ENCODE measurements at regions not wholly inside any gene's neighbourhood (a gene's known extent, or its start where the extent isn't known, plus 50 kb on each side); places are given as distances from the start of the nearest gene placed in this dataset.

DNA sequence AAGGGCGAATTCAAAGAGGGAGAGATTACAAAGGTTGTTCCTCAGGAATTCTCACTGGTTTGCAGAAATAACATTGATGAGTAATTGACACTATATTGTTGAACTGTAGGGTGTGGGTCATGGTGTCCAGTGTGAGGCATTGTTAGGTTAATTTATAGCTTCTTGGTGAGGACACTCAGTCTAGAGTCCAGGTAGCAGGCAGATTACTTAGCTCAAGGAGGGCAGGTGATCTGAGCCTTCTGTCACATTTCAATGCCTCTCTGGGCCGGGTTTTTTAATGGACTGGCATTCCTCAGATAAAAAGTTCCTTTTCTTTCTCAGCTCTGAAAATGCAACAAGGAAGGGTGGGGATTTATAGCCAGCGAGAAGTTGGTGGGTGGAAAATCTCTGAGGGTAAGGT, 194.2 kb upstream of the PROK2 start:
- ChIA-PET CTCF (interaction anchor here (1.8 kb wide), 1 partner anchor 104 kb away, joined by 5 read pairs; no protein-coding TSS in a partner anchor), POLR2A (no interaction called here)
- ATAC-seq: no peak
- Histone ChIP-seq H3K4me2 (no peak overlapping the region), H3K4me1 (peaks cover 12% of the 10 kb centered on the region), H3K4me3 (no peak overlapping the region), H3K27ac (no peak overlapping the region), H3K9me3 (no peaks in the 10 kb centered on the region)
- DNase-seq (ENCODE audit: low read depth in 1 of 2, low spot score in 1 of 2): no peak
- no peak for TF ChIP-seq RARB (CRISPR knock-in tag; IDR thresholded peaks at IDR 0.05)
- no peak for TF ChIP-seq HOXB13 (CRISPR knock-in tag; IDR thresholded peaks at IDR 0.05; ENCODE audit: low read depth)
- TF ChIP-seq HDAC2 (IDR thresholded peaks at IDR 0.05): no peak
- no peak for TF ChIP-seq KDM1A (IDR thresholded peaks at IDR 0.05; ENCODE audit: low read depth)
- TF ChIP-seq GATA3 (IDR thresholded peaks at IDR 0.05; ENCODE audit: borderline replicate concordance): no peak
- TF ChIP-seq EP300 (IDR thresholded peaks at IDR 0.05): no peak
- no peak for TF ChIP-seq FOSL2 (IDR thresholded peaks at IDR 0.05)
- no peak for TF ChIP-seq FOSL2 (CRISPR knock-in tag; IDR thresholded peaks at IDR 0.05)
- TF ChIP-seq NPAS2 (CRISPR knock-in tag; IDR thresholded peaks at IDR 0.05; ENCODE audit: borderline replicate concordance): no peak
- TF ChIP-seq POLR2AphosphoS2 (conservative IDR thresholded peaks at IDR 0.05; ENCODE audit: low read length): no peak
- TF ChIP-seq FOXS1 (CRISPR knock-in tag; IDR thresholded peaks at IDR 0.05): no peak
- no peak for TF ChIP-seq EHF (CRISPR knock-in tag; IDR thresholded peaks at IDR 0.05)
- no peak for TF ChIP-seq CHD2 (IDR thresholded peaks at IDR 0.05; ENCODE audit: low read length, partially characterized antibody)
- FAIRE-seq: no peak
- WGBS (ENCODE audit: missing lambda C conversion rate): 10% methylated on average over 3 of the region's 3 CpGs

DNA sequence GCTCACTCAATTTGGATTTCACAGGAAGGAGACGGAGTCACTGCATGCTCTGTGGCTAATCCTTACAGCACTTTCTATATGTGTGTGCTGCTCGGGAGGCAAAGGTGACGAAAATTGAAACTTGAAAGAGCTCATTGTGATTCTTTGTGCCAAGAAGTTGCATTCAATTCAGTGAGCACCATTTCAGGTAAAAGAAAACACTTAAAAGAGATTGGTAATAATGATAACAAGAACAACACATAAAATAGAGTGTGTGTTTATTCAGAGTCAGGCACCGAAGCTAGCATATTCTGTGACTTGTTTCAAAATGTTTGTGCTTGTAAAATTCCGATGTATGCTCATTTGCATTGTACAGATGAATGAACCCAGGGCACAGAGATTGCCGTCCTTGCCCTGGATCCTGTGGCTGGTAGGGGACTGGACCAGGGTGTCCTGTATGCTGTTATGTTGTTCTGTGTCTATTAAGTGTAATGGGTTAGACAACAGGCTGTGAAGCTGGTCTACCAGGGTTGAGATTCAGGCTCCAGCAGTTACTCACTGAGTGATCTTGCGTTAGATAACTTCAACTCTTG, 193.3 kb upstream of the PROK2 start:
- ChIA-PET POLR2A (no interaction called here), CTCF (interaction anchor here (0.7 to 1.8 kb wide), 4 partner anchors 9 to 103 kb away, joined by 3 to 5 read pairs (median 4); no protein-coding TSS in a partner anchor)
- H3K9me3 ChIP-seq: no peaks in the 10 kb centered on the region
- peaks cover 12% of the 10 kb centered on the region for H3K4me1 ChIP-seq
- ATAC-seq (0 out of 6 replicates have a peak, but pooled peaks of 1 of the 2 experiments have one; percentile 24), DNase-seq (ENCODE audit: low read depth in 1 of 2, low spot score in 1 of 2) (no peak), FAIRE-seq (no peak)
- no peak overlapping the region for H3K4me3 ChIP-seq
- H3K27ac ChIP-seq: no peak overlapping the region
- 17% methylated on average over 7 of the region's 7 CpGs for WGBS (ENCODE audit: missing lambda C conversion rate)
- no peak for TF ChIP-seq JUNB (IDR thresholded peaks at IDR 0.05)
- TF ChIP-seq, protein P1, sequence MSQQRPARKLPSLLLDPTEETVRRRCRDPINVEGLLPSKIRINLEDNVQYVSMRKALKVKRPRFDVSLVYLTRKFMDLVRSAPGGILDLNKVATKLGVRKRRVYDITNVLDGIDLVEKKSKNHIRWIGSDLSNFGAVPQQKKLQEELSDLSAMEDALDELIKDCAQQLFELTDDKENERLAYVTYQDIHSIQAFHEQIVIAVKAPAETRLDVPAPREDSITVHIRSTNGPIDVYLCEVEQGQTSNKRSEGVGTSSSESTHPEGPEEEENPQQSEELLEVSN (IDR thresholded peaks at IDR 0.05; ENCODE audit: borderline replicate concordance, low read depth): no peak
- no peak for TF ChIP-seq HEYL (CRISPR knock-in tag; IDR thresholded peaks at IDR 0.05)
- TF ChIP-seq SMC3 (IDR thresholded peaks at IDR 0.05): no peak
- no peak for TF ChIP-seq NPAS2 (CRISPR knock-in tag; IDR thresholded peaks at IDR 0.05; ENCODE audit: borderline replicate concordance)
- TF ChIP-seq RAD21 (conservative IDR thresholded peaks at IDR 0.05 in 1 of 2, IDR thresholded peaks at IDR 0.05 in 1 of 2): no peak
- TF ChIP-seq, protein P2, sequence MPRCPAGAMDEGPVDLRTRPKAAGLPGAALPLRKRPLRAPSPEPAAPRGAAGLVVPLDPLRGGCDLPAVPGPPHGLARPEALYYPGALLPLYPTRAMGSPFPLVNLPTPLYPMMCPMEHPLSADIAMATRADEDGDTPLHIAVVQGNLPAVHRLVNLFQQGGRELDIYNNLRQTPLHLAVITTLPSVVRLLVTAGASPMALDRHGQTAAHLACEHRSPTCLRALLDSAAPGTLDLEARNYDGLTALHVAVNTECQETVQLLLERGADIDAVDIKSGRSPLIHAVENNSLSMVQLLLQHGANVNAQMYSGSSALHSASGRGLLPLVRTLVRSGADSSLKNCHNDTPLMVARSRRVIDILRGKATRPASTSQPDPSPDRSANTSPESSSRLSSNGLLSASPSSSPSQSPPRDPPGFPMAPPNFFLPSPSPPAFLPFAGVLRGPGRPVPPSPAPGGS (IDR thresholded peaks at IDR 0.05): no peak
- TF ChIP-seq ZC3H11A (IDR thresholded peaks at IDR 0.05): no peak
- TF ChIP-seq SREBF2 (IDR thresholded peaks at IDR 0.05): no peak
- TF ChIP-seq HOXB13 (CRISPR knock-in tag; IDR thresholded peaks at IDR 0.05; ENCODE audit: low read depth): no peak
- TF ChIP-seq JUN (IDR thresholded peaks at IDR 0.05): no peak
- H3K4me2 ChIP-seq: no peak overlapping the region

DNA sequence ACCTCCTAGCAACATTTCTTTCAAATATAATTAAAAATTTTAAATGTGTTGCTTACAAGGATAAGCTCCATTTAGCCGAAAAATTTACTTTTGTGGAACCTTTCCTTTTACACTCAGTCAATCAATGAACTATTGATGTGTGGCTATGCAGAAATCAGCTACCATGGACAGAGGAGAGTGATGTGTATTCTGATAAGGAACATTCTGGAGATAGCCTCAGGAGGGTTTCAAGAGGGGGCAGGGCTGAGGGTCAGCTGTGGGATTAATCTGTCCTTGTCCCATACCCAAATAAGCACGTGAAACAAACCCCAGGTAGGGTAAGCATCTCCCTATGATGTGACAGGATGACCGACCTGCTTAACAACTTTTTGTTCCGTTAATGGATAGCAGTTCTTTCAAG, 192.6 kb upstream of the PROK2 start:
- POLR2A ChIA-PET: no interaction called here
- H3K27ac ChIP-seq: no peak overlapping the region
- 31% methylated on average over 4 of the region's 4 CpGs for WGBS (ENCODE audit: missing lambda C conversion rate)
- ATAC-seq (no peak), DNase-seq (ENCODE audit: low read depth in 1 of 2, low spot score in 1 of 2) (no peak), FAIRE-seq (no peak)
- no peaks in the 10 kb centered on the region for H3K9me3 ChIP-seq
- CTCF ChIA-PET: interaction anchor here (0.8 to 1.8 kb wide), 3 partner anchors 22 to 102 kb away, joined by 4 to 5 read pairs (median 5); no protein-coding TSS in a partner anchor
- H3K4me1 ChIP-seq: peaks cover 5% of the 10 kb centered on the region; the same call in 2 of the 3 replicates
- TF ChIP-seq HOXB13 (CRISPR knock-in tag; IDR thresholded peaks at IDR 0.05; ENCODE audit: low read depth): no peak
- TF ChIP-seq, protein P3, sequence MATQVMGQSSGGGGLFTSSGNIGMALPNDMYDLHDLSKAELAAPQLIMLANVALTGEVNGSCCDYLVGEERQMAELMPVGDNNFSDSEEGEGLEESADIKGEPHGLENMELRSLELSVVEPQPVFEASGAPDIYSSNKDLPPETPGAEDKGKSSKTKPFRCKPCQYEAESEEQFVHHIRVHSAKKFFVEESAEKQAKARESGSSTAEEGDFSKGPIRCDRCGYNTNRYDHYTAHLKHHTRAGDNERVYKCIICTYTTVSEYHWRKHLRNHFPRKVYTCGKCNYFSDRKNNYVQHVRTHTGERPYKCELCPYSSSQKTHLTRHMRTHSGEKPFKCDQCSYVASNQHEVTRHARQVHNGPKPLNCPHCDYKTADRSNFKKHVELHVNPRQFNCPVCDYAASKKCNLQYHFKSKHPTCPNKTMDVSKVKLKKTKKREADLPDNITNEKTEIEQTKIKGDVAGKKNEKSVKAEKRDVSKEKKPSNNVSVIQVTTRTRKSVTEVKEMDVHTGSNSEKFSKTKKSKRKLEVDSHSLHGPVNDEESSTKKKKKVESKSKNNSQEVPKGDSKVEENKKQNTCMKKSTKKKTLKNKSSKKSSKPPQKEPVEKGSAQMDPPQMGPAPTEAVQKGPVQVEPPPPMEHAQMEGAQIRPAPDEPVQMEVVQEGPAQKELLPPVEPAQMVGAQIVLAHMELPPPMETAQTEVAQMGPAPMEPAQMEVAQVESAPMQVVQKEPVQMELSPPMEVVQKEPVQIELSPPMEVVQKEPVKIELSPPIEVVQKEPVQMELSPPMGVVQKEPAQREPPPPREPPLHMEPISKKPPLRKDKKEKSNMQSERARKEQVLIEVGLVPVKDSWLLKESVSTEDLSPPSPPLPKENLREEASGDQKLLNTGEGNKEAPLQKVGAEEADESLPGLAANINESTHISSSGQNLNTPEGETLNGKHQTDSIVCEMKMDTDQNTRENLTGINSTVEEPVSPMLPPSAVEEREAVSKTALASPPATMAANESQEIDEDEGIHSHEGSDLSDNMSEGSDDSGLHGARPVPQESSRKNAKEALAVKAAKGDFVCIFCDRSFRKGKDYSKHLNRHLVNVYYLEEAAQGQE (IDR thresholded peaks at IDR 0.05): peak; percentile 60; the same call in 1 of the 2 replicates
- H3K4me2 ChIP-seq: no peak overlapping the region
- H3K4me3 ChIP-seq: no peak overlapping the region
